ENCODE measurements at regions not wholly inside any gene's neighbourhood (a gene's known extent, or its start where the extent isn't known, plus 50 kb on each side); places are given as distances from the start of the nearest gene placed in this dataset.

GRCh38 chr20:12482661-12483060 is 526.1 kb upstream of the SPTLC3 start:
- no peak for TF ChIP-seq RAD21 (IDR thresholded peaks at IDR 0.05; ENCODE audit: low read depth)

- TF ChIP-seq, protein P1, sequence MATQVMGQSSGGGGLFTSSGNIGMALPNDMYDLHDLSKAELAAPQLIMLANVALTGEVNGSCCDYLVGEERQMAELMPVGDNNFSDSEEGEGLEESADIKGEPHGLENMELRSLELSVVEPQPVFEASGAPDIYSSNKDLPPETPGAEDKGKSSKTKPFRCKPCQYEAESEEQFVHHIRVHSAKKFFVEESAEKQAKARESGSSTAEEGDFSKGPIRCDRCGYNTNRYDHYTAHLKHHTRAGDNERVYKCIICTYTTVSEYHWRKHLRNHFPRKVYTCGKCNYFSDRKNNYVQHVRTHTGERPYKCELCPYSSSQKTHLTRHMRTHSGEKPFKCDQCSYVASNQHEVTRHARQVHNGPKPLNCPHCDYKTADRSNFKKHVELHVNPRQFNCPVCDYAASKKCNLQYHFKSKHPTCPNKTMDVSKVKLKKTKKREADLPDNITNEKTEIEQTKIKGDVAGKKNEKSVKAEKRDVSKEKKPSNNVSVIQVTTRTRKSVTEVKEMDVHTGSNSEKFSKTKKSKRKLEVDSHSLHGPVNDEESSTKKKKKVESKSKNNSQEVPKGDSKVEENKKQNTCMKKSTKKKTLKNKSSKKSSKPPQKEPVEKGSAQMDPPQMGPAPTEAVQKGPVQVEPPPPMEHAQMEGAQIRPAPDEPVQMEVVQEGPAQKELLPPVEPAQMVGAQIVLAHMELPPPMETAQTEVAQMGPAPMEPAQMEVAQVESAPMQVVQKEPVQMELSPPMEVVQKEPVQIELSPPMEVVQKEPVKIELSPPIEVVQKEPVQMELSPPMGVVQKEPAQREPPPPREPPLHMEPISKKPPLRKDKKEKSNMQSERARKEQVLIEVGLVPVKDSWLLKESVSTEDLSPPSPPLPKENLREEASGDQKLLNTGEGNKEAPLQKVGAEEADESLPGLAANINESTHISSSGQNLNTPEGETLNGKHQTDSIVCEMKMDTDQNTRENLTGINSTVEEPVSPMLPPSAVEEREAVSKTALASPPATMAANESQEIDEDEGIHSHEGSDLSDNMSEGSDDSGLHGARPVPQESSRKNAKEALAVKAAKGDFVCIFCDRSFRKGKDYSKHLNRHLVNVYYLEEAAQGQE (IDR thresholded peaks at IDR 0.05; ENCODE audit: low read depth), result no peak
- no peak for TF ChIP-seq TEAD4 (IDR thresholded peaks at IDR 0.05)
- TF ChIP-seq TAF1 (IDR thresholded peaks at IDR 0.05; ENCODE audit: low read depth), result no peak
- TF ChIP-seq CEBPB (IDR thresholded peaks at IDR 0.05), result no peak
- no peak for TF ChIP-seq CREB1 (IDR thresholded peaks at IDR 0.05; ENCODE audit: low read depth)
- TF ChIP-seq EP300 (IDR thresholded peaks at IDR 0.05; ENCODE audit: borderline replicate concordance), result no peak
Measured at GRCh38 chr20:12502443-12502842, 506.3 kb upstream of the SPTLC3 start.

DNA sequence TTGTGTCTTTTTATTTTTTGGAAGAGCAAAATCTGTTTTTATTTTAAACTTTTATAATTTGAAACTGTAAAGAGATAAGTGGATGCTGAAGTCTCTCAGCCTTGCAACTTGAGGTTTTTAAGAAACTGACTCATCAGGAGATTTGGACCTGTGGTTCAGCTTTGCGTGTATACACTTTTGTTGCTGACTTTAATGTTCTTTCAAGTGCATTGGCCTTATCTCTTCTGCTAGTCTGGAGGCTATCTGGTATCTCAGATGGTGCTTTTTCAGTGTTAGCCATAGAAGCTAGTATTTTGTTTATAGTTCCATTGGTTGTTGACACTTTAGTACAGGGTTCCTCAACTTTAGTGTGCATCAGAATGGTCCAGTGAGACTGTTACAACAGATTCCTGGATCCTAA is 504.0 kb upstream of the SPTLC3 start:
- TF ChIP-seq, protein P1 (IDR thresholded peaks at IDR 0.05; ENCODE audit: low read depth), result no peak
- TF ChIP-seq ZBTB7A (IDR thresholded peaks at IDR 0.05; ENCODE audit: low read depth), result no peak
- TF ChIP-seq YY1 (IDR thresholded peaks at IDR 0.05; ENCODE audit: low read depth), result no peak
- TF ChIP-seq RAD21 (IDR thresholded peaks at IDR 0.05; ENCODE audit: low read depth), result no peak
- TF ChIP-seq EGR1 (IDR thresholded peaks at IDR 0.05), result no peak
- no peak for TF ChIP-seq CREB1 (IDR thresholded peaks at IDR 0.05; ENCODE audit: low read depth)
- no peak for TF ChIP-seq CEBPB (IDR thresholded peaks at IDR 0.05)
- TF ChIP-seq TAF1 (IDR thresholded peaks at IDR 0.05; ENCODE audit: low read depth), result no peak
- no peak for TF ChIP-seq FOXM1 (IDR thresholded peaks at IDR 0.05; ENCODE audit: borderline replicate concordance, low read depth)
- no peak for TF ChIP-seq EP300 (IDR thresholded peaks at IDR 0.05; ENCODE audit: borderline replicate concordance)
- no peak for TF ChIP-seq TCF12 (IDR thresholded peaks at IDR 0.05; ENCODE audit: low read depth)
- TF ChIP-seq USF1 (IDR thresholded peaks at IDR 0.05), result no peak
- TF ChIP-seq TEAD4 (IDR thresholded peaks at IDR 0.05), result no peak
- no peak for TF ChIP-seq NFIC (IDR thresholded peaks at IDR 0.05)
- no peak for TF ChIP-seq MAX (IDR thresholded peaks at IDR 0.05)

DNA sequence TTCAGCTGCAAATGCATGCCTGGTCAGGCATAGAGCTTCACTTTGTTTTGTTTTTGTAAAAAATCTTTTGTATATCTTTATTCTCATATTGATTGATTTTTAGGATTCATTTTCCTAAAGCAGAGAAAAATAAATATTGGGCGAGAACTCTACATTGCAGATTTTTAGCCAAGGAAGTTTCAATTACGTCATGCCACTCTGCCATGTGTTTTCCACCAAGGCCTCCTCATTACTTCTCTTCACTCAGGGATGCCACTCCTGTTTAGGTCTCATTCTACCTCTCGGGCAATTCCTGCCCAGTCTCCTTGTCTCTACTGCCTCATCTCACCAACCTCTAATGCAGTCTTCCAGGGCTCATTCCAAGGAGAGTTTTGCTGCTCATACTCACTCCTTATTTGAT is 497.3 kb upstream of the SPTLC3 start:
- TF ChIP-seq, protein P1 (IDR thresholded peaks at IDR 0.05; ENCODE audit: low read depth), result no peak
- TF ChIP-seq TCF12 (IDR thresholded peaks at IDR 0.05; ENCODE audit: low read depth), result no peak
- no peak for TF ChIP-seq TEAD4 (IDR thresholded peaks at IDR 0.05)
- TF ChIP-seq CEBPB (IDR thresholded peaks at IDR 0.05), result no peak
- TF ChIP-seq CREB1 (IDR thresholded peaks at IDR 0.05; ENCODE audit: low read depth), result no peak
- no peak for TF ChIP-seq USF1 (IDR thresholded peaks at IDR 0.05)
- TF ChIP-seq EGR1 (IDR thresholded peaks at IDR 0.05), result no peak
- TF ChIP-seq YY1 (IDR thresholded peaks at IDR 0.05; ENCODE audit: low read depth), result no peak
- no peak for TF ChIP-seq EP300 (IDR thresholded peaks at IDR 0.05; ENCODE audit: borderline replicate concordance)
- no peak for TF ChIP-seq NFIC (IDR thresholded peaks at IDR 0.05)
- TF ChIP-seq RAD21 (IDR thresholded peaks at IDR 0.05; ENCODE audit: low read depth), result no peak
- TF ChIP-seq FOXM1 (IDR thresholded peaks at IDR 0.05; ENCODE audit: borderline replicate concordance, low read depth), result no peak
- no peak for TF ChIP-seq ZBTB7A (IDR thresholded peaks at IDR 0.05; ENCODE audit: low read depth)

- no peak for TF ChIP-seq FOXM1 (IDR thresholded peaks at IDR 0.05; ENCODE audit: borderline replicate concordance, low read depth)
- no peak for TF ChIP-seq TAF1 (IDR thresholded peaks at IDR 0.05; ENCODE audit: low read depth)
- no peak for TF ChIP-seq ZBTB7A (IDR thresholded peaks at IDR 0.05; ENCODE audit: low read depth)
- TF ChIP-seq YY1 (IDR thresholded peaks at IDR 0.05; ENCODE audit: low read depth), result no peak
- TF ChIP-seq, protein P1 (IDR thresholded peaks at IDR 0.05; ENCODE audit: low read depth), result no peak
- no peak for TF ChIP-seq MAX (IDR thresholded peaks at IDR 0.05)
- TF ChIP-seq EP300 (IDR thresholded peaks at IDR 0.05; ENCODE audit: borderline replicate concordance), result no peak
- TF ChIP-seq TCF12 (IDR thresholded peaks at IDR 0.05; ENCODE audit: low read depth), result no peak
- TF ChIP-seq RAD21 (IDR thresholded peaks at IDR 0.05; ENCODE audit: low read depth), result no peak
- no peak for TF ChIP-seq TEAD4 (IDR thresholded peaks at IDR 0.05)
Measured at GRCh38 chr20:12512755-12513154, 496.0 kb upstream of the SPTLC3 start.

All from Ishikawa (cell line).